Myocyte (in vitro differentiated cells): ENCODE measurements at regions not wholly inside any gene's neighbourhood (a gene's known extent, or its start where the extent isn't known, plus 50 kb on each side); places are given as distances from the start of the nearest gene placed in this dataset.
A peak's percentile ranks its signal among the peaks of the same experiment; 100 is the strongest.

ENCODE experiments used
- DNase-seq: peaks from one replicate; pipeline ENCODE4 v3.0.0-alpha.2; 2012; ENCODE audit warnings: low read depth

DNA sequence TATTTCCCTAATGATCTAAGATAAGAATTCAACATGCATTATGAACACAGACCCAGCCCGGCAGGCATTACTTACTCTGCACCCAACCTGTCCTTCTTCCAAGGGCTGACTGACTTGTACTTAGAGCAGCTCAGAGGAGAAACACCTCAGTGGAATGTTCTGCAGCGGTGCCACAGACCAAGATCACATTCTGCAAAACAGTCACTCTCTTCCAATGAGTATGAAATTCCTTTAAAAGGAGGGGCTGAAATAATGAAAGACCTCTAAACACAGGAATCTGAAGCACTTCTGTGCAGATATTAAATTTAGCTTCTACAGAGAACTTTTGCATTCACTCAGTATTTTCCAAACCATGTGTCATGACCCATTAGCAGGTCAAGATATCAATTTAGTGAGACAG lies 172.9 kb downstream of the ZDHHC21 start:
- DNase-seq, result peak; percentile 72

GRCh38 chr9:14517154-14517906 lies 175.9 kb downstream of the ZDHHC21 start:
- DNase-seq, result no peak

DNA sequence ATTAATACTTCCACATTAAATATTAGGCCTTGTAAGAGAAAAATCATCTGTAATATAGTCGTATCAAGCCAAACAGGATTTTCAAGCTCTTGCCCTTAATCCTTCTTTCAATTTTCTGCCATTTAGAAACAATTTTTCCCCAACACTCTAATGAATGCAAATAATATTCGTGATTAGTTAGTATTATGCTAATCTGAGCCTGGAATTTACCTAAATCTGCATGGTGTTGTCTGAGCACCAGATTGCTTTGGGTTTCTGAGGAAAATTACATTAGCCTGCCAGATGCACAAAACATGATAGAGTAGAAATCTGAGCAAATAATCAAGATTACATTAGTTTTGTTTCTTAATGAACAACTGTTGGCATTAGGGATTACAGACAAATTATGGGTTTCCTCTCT lies 176.6 kb downstream of the ZDHHC21 start:
- no peak for DNase-seq

DNA sequence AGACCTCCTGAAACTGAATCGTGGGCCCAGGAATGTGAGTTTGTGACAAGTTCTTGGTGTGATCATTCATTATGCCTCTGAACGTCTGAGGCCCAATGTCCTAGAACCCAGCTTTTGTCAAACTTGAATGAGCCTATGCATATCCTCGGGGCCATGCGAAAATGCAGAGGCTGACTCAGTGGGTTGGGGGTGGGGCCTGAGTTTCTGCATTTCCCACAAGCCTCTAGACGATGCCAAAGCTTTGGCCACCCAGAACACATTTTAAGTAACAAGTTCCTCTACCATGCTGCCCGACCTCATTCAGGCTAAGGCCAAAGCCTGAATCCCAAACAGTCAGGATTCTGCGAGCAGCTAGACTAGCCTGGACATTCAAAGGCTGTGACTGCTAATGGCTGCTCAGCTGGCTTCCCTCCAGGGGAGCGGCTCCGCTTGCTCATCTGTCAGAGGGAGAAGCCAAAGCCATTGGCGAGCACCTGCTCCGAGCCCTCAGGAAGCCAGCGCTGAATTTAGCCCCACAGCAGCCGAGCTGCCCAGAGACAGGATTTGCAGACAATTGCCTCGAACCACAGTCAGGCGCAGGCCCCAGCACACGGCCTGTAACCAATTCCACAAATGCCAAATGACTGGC lies 177.5 kb downstream of the ZDHHC21 start:
- peak; percentile 99 for DNase-seq

DNA sequence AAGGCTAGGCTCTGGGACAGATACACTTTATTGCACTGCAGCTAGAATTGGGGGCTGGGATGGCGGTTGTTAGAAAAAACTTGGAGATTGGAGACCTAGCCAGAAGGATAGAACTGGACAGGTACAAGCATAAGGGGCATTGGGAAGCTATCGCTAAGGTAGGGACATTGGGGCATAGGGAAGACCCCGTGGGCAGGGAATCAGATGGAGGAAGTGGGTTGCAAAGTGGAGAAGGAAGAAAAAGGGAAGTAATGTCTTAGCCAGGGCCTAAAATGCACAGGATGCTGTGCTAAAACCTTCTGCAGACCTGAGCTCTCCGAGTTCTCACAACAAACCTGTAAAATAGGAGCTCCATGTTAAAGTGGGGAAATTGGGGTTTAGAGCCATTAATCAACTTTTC lies 178.2 kb downstream of the ZDHHC21 start:
- no peak for DNase-seq

DNA sequence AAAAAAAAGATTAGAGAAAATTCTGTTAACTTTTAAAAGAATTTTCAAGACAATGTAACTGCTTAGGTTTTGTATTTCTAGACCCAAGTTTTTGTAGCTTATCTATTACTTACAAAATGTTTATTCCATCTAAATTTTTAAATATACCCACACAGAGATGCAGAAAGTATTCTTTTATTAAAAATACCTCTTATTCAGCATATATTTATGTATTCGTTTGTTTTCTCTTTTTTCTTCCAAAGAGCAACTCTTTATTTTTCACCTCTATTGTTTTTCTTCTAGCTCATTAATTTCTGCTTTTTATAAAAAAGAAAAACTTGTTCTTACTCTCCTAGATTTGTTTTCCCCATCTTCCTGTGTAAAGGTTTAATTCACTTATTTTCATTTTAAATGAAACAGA lies 180.3 kb downstream of the ZDHHC21 start:
- DNase-seq, result no peak

GRCh38 chr9:14511452-14511851 lies 181.8 kb downstream of the ZDHHC21 start:
- DNase-seq, result peak; percentile 31

- no peak for DNase-seq
These were observed 184.3 kb downstream of the ZDHHC21 start for GRCh38 chr9:14508884-14509283.

DNA sequence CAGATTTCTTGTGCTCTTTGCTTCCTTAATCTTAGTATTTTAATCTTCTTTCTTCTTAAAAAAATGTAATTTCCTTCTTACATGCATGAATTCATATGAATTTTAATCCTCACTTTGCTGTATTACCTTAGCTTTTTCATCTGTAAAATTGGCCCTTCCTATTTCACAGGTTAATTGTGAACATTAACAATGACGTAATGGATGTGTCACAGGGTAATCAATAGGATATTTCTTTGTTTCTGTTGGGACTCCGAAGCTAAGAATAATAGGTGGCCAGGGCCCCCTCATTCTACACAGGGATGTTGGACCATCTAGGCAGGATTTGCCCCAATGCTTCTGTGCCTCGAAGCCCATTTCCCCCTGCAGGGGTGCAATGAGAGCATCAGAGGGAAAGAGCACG lies 187.4 kb upstream of the NFIB start:
- DNase-seq, result no peak

DNA sequence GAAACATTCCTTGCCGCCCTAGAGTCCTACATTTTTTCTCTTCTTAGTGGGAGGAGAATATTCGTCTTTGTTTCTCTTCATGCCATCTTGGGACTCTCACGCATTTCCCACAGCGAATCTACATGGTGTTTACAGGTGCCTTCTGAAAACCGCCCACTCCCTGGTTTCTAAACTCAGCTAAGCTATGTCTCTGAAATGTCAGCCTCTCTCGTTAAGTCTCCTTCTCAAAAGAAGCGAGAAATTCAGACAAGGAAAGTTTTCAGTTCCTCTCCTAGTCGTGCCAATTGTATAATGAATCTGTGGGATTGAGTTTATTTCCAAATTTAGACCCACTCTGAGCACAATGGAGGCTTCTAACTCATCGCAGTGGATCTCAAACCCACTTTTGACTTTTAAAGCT lies 186.8 kb upstream of the NFIB start:
- no peak for DNase-seq

DNA sequence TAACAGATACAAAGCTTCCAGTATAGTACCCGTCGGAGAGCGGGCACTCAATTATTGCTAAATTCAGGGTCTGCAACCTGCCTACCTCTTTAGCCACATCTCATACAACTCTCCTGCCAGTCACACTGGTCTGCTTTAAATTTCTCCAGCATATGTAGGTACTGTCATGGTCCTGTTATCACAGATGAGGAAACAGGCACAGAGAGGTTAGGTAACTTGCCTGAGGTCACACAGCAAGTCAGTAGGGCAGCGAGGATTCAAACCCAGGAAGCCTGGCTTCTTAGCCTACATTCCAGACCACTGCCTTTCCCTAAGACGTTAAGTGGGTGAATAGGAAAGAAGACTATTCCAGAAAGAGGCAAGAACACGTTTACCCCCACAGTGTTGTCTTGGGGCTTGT lies 186.0 kb upstream of the NFIB start:
- DNase-seq, result no peak

GRCh38 chr9:14498824-14499223 lies 184.9 kb upstream of the NFIB start:
- no peak for DNase-seq

DNA sequence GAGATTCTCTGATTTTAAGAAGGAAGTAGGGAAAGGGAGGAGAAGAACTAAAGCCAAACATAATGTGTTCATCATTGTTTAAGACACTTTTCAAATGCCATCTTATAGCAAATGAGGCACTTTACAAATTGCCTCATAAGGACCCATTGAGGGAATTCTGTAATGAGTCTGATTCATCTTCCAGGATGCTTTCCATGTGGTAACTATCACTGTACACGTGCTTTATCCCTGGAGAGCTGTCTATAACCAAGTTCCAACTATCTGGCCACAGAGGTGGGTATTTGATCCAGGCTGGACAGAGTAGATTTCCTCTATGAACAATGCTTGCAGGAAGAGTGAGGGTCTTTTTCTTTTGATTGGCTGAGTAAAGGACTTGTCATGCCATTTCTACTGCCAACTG lies 183.5 kb upstream of the NFIB start:
- no peak for DNase-seq

GRCh38 chr9:14488421-14489190 lies 174.7 kb upstream of the NFIB start:
- peak; percentile 13 for DNase-seq

- DNase-seq, result no peak
These were observed 173.7 kb upstream of the NFIB start for GRCh38 chr9:14487547-14488185.

GRCh38 chr9:14485366-14485765 lies 171.4 kb upstream of the NFIB start:
- DNase-seq, result no peak

DNA sequence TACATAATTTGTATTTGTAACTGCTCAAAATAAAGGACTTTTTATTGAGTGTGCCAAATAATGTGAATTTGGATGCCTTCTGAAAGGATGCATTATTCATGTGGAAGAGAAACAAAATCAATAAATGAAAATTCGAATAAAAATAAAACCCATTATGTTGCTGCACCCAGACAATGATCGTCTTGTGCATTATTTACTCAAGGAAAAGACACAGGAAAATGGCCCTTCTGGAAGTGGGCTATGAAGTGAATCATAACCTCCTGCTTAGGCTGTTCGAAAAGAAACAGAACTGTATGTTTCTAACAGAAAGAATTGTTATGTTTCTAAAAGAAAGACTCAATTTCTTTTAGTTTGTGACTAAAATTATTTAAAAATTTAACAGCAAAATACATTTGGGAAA lies 168.9 kb upstream of the NFIB start:
- DNase-seq, result no peak

DNA sequence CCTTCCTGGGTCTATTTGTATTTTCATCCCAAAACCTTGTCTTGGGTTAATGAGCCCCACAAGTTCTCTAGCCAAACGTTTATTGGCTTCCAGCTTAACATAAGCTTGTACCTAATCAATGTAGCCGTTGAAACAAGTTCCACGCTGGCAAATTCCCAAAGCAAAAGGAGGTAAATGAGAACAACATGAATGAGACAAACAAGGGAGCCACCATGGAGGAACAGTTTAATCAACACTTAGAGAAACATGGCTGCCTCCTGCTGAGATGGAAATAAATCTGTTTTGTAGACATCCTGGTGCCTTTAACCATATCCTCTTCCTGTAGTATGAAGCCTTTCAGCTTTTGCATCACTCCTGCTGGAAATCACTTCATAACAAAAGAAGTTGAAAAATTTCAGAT lies 166.6 kb upstream of the NFIB start:
- DNase-seq, result no peak

GRCh38 chr9:14479163-14479560 lies 165.2 kb upstream of the NFIB start:
- DNase-seq, result no peak

- DNase-seq, result peak; percentile 7
These were observed 164.5 kb upstream of the NFIB start for GRCh38 chr9:14478175-14479162.

GRCh38 chr9:14471041-14471440 lies 157.1 kb upstream of the NFIB start:
- DNase-seq, result no peak
